IPS-18c (cell line): ENCODE measurements at regions not wholly inside any gene's neighbourhood (a gene's known extent, or its start where the extent isn't known, plus 50 kb on each side); places are given as distances from the start of the nearest gene placed in this dataset.

Experiments used
- H3K4me3 ChIP-seq: 2 replicates; pipeline ENCODE4 v1.7.0; 2013; ENCODE audit warnings: low read depth, mild to moderate bottlenecking, low read length, moderate library complexity; ENCODE audit not compliant: insufficient read depth
- H3K9me3 ChIP-seq: one replicate; pipeline ENCODE4 v1.6.1; 2013; ENCODE audit warnings: mild to moderate bottlenecking, low read length, moderate library complexity; ENCODE audit not compliant: control insufficient read depth, insufficient read depth

DNA sequence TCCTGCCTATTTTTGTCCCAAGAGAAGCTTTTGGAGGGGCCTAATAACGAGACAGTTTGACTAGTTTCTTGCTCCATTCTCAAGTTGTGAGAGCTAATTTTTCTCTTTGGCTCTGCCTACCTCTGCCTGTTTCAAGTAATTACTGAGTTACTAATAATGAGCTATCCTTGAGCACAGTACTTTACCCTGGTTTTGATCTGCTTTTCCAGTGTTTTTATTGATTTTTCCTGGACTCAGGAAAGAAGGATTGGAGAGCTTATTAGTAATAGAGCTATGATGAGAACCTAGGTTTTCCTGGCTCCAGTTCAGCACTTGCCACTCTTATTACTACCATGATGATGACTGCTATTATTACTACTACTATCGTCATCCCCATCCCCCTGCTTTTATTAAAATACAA lies 106.7 kb downstream of the HS3ST3B1 start:
- Histone ChIP-seq H3K4me3 (no peak overlapping the region), H3K9me3 (peaks cover 6% of the 10 kb centered on the region)

DNA sequence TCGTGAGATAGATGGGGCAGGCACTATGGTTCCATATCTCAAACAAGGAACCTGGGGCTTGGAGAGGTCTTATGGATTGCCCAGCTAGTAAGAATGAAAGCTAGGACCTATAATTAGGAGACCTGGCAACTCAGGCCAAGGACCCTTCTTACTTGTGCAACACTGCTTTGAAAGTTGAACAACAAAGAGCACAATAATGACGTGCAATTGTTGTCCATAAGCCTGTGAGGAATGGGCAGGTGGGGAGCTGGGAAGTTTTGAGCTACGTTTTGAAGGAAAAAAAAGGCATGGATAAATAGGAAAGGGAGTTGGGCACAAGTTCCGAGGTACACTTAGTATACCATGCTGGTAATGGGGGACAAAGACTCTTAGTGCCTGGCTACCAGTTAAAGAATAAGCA lies 104.3 kb downstream of the HS3ST3B1 start:
- H3K4me3 ChIP-seq = no peak overlapping the region
- peaks cover 6% of the 10 kb centered on the region for H3K9me3 ChIP-seq
